Panc1 (cell line): ENCODE measurements at regions not wholly inside any gene's neighbourhood (a gene's known extent, or its start where the extent isn't known, plus 50 kb on each side); places are given as distances from the start of the nearest gene placed in this dataset.

ENCODE experiments used
- POLR2AphosphoS5 ChIP-seq: IDR thresholded peaks from 2 replicates; pipeline ENCODE4 v1.6.1; 2012; ENCODE audit warnings: mild to moderate bottlenecking, low read depth, low read length, moderate library complexity
- SIN3A ChIP-seq: IDR thresholded peaks from 2 replicates; pipeline ENCODE4 v1.6.1; 2012; ENCODE audit warnings: low read depth, mild to moderate bottlenecking, low read length, moderate library complexity, borderline replicate concordance; ENCODE audit not compliant: insufficient read depth
- TF ChIP-seq, protein P1 (sequence below): fragments of 450-650 bp; IDR thresholded peaks from 2 replicates; pipeline ENCODE4 v1.5.1; 2017; ENCODE audit warnings: mild to moderate bottlenecking

DNA sequence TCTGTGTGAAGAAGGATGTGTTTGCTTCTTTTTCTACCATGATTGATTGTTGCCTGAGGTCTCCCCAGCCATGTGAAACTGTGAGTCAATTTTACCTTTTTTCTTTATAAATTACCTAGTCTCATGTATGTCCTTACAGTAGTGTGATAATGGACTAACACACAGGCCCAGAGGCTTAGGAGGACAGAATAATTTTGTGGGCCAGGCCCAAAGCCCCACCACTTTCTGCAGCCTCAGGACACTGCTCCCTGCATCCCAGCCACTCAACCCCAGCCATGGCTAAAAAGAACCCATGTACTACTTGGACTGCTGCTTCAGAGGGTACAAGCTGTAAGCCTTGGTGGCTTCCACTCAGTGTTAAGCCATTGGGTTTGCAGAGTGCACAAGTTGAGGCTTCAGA is 512.7 kb upstream of the CT83 start:
- TF ChIP-seq, protein P1, sequence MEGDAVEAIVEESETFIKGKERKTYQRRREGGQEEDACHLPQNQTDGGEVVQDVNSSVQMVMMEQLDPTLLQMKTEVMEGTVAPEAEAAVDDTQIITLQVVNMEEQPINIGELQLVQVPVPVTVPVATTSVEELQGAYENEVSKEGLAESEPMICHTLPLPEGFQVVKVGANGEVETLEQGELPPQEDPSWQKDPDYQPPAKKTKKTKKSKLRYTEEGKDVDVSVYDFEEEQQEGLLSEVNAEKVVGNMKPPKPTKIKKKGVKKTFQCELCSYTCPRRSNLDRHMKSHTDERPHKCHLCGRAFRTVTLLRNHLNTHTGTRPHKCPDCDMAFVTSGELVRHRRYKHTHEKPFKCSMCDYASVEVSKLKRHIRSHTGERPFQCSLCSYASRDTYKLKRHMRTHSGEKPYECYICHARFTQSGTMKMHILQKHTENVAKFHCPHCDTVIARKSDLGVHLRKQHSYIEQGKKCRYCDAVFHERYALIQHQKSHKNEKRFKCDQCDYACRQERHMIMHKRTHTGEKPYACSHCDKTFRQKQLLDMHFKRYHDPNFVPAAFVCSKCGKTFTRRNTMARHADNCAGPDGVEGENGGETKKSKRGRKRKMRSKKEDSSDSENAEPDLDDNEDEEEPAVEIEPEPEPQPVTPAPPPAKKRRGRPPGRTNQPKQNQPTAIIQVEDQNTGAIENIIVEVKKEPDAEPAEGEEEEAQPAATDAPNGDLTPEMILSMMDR: no peak
- no peak for TF ChIP-seq POLR2AphosphoS5
- TF ChIP-seq SIN3A: no peak
